HG02884 (cell line): ENCODE measurements at regions not wholly inside any gene's neighbourhood (a gene's known extent, or its start where the extent isn't known, plus 50 kb on each side); places are given as distances from the start of the nearest gene placed in this dataset.

Experiments used
- ATAC-seq: cut with Tn5 transposase; IDR thresholded peaks from one replicate; pipeline ENCODE4 v1.9.1; 2021; ENCODE audit warnings: mild to moderate bottlenecking, moderate library complexity; ENCODE audit not compliant: unreplicated experiment

GRCh38 chr1:213826891-213827290 is 160.9 kb upstream of the PROX1 start:
- no peak for ATAC-seq

- ATAC-seq: no peak
Measured at GRCh38 chr1:213828867-213829266, 158.9 kb upstream of the PROX1 start.

GRCh38 chr1:213829780-213830179 is 158.0 kb upstream of the PROX1 start:
- ATAC-seq: no peak

GRCh38 chr1:213830371-213830770 is 157.4 kb upstream of the PROX1 start:
- ATAC-seq: no peak

- ATAC-seq: no peak
Measured at GRCh38 chr1:213840575-213840974, 147.2 kb upstream of the PROX1 start.

GRCh38 chr1:213844632-213845031 is 143.1 kb upstream of the PROX1 start:
- ATAC-seq: no peak

- no peak for ATAC-seq
Measured at GRCh38 chr1:213852107-213852506, 135.7 kb upstream of the PROX1 start.

GRCh38 chr1:213858581-213858980 is 129.2 kb upstream of the PROX1 start:
- ATAC-seq: no peak

- ATAC-seq: no peak
Measured at GRCh38 chr1:213861841-213862240, 125.9 kb upstream of the PROX1 start.

GRCh38 chr1:213864091-213864490 is 123.7 kb upstream of the PROX1 start:
- no peak for ATAC-seq

- ATAC-seq: no peak
Measured at GRCh38 chr1:213868482-213868881, 119.3 kb upstream of the PROX1 start.

GRCh38 chr1:213871179-213871578 is 116.6 kb upstream of the PROX1 start:
- no peak for ATAC-seq

- ATAC-seq: no peak
Measured at GRCh38 chr1:213874789-213875188, 113.0 kb upstream of the PROX1 start.

- ATAC-seq: no peak
Measured at GRCh38 chr1:213876531-213876930, 111.2 kb upstream of the PROX1 start.

GRCh38 chr1:213883618-213884017 is 104.2 kb upstream of the PROX1 start:
- ATAC-seq: no peak

GRCh38 chr1:213884402-213884801 is 103.4 kb upstream of the PROX1 start:
- no peak for ATAC-seq

- no peak for ATAC-seq
Measured at GRCh38 chr1:213884942-213885341, 102.8 kb upstream of the PROX1 start.

GRCh38 chr1:213887842-213888241 is 99.9 kb upstream of the PROX1 start:
- ATAC-seq: no peak

- ATAC-seq: no peak
Measured at GRCh38 chr1:213891989-213892902, 95.5 kb upstream of the PROX1 start.

GRCh38 chr1:213898684-213899083 is 89.1 kb upstream of the PROX1 start:
- ATAC-seq: no peak

- no peak for ATAC-seq
Measured at GRCh38 chr1:213899413-213899812, 88.4 kb upstream of the PROX1 start.

- ATAC-seq: no peak
Measured at GRCh38 chr1:213905344-213905743, 82.4 kb upstream of the PROX1 start.

GRCh38 chr1:213908521-213908920 is 79.3 kb upstream of the PROX1 start:
- no peak for ATAC-seq
